Stimulated activated CD8-positive, alpha-beta memory T cell treated with anti-CD3 and anti-CD28 coated beads, Interleukin-12 subunit alpha, Interleukin-12 subunit beta, amount 100 ng/mL, for 1 hour (primary cell): ENCODE measurements at regions not wholly inside any gene's neighbourhood (a gene's known extent, or its start where the extent isn't known, plus 50 kb on each side); places are given as distances from the start of the nearest gene placed in this dataset.

Experiments
- DNase-seq: peaks from one replicate; pipeline ENCODE4 v3.0.0-alpha.2; 2020; ENCODE audit warnings: low read depth

DNA sequence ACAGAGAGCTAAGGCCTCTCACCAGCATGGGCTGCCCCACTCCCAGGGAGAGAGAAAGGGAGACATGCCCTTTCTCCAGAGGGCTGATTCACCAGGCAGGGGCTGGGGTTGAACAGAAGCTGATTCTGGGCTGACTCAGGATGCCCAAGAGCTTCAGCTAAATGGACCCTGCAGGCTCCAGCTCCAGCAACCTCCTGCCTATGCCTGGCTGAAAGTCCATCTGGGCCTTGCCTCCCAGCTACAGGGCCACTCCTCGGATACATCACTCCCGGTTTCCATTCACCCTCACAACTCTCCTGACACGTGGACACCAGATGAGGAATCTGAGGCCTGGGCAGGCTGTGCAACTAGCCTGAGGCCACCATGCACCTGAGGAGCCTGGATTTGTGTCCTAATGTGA, 215.5 kb downstream of the BUD13 start:
- no peak for DNase-seq

GRCh38 chr11:116556483-116556882, 216.3 kb downstream of the BUD13 start:
- DNase-seq = no peak

DNA sequence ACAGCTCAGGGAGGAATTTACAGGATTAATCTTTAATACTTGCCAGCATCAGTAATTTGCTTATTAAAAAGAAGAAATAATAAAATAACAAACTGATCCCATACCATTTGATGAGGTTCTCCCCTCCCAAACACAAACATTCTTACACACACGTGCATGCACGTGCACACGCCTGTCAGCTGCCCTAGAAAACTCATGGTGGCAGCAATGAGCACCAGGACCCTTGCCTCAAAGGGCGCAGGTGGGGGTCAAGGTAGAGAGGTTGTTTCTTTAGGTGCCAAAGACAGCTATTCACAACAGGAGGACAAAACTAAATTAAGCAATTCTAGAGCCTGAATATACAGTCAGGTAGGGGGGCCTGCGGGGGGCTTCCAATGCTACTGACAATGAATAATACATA, 219.3 kb downstream of the BUD13 start:
- DNase-seq = no peak

DNA sequence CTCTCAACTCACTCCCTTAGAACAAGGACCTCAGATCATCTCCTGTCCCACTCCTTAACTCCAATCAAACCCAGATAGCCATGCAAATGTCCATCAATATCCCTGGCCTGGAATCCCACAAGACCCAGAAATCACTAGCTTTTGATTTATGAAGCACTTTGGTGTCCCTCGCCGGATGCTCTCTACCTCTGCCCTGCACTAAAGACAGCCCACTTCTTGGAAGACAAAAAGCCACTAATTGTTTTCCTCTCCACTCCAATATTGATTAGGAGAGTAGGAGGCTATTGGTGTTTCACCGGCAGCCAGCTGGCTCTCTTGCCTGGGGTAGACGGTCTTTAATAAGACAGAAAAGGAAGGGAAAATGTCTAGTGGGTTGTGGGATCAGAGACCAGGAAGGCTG, 221.2 kb downstream of the BUD13 start:
- DNase-seq = no peak

DNA sequence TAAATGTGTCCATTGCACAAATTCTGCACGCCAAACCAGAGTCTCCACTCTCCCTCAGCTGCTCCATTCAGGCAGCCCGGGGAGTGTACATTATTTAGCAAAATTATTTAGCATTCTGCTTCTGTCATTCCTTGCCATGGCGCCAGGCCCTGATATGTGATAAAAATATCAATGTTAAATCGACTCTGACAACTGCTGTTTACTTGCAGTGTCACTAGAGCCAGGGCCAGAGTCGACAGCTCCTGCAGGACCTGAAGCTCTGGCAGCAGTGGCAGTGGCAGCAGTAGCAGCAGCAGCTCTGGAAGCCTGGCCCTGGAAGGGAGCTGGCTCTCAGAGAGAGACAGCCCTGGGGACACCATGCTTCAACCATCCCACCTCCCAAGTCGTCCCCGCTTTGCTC, 224.5 kb downstream of the BUD13 start:
- no peak for DNase-seq

DNA sequence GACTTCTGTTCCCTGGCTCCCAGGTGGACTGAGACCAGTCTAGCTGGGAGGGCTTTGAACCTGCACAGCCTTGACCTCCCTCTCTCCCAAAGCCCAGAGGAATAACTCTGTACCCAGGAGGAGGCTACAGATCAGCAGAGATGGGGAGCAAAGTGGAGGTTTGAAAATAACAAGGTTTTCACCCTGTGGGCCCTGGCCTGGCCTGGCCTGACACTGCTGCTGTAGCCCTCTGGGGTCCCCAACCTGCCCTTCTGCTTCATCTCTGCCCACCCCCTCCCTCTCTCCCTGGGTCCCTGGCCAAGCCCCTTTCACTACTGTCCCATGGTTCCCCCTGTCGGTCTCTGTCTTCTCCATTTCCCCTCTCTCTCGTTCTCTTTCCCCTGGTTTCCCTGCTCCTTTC, 225.2 kb downstream of the BUD13 start:
- no peak for DNase-seq

GRCh38 chr11:116545912-116546311, 226.9 kb downstream of the BUD13 start:
- no peak for DNase-seq

DNA sequence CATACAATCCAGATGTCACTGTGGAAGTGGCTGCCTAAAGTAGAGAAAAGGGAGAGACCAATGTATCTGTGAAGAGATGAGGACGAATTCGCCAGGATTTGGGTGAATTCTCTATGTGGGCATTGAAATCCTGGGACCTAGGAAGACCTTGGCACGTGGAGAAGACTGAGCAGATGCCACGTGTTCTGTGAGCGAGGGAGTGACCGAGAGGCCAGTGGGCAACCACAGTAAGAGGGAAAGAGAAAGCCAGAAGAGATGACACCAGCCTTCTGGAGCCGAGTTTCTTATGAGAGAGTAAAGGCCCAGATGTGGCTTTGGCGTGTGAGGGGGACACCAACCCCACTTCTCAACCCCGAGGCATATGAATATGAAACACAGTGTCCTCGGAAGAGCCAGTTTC, 228.1 kb downstream of the BUD13 start:
- DNase-seq = no peak

GRCh38 chr11:116543911-116544475, 228.8 kb downstream of the BUD13 start:
- no peak for DNase-seq

GRCh38 chr11:116543099-116543498, 229.7 kb downstream of the BUD13 start:
- DNase-seq = no peak

GRCh38 chr11:116542406-116542805, 230.4 kb downstream of the BUD13 start:
- no peak for DNase-seq

GRCh38 chr11:116541460-116541859, 231.3 kb downstream of the BUD13 start:
- DNase-seq = no peak

- no peak for DNase-seq
Measured at GRCh38 chr11:116540645-116541304, 232.0 kb downstream of the BUD13 start.

DNA sequence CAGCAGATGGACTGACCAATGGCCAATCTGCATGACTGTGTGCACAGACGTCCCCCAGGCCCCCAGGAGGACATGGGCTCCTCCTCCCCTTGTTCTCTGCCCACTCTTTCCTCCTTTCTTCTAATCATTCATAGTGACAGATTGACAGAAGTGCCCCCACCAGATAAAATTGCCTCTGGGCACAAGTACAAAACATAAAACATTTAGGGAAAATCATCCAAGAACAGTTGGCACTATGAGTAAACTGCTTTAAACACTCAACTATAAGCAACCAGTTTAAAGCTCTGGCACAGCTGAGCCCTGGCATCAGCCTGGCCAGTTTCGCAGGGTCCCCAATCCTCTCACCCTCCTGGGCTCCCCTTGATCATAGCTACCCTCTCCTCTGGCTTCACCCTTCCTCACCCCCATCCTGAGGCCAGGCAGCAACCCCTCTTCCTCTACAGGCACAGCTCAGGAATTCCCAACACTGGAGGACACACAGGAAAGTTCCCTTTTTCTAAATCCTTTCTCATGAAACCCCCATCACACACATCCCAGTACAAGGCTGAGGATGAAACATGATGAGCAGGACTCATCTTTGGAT, 232.9 kb downstream of the BUD13 start:
- DNase-seq = no peak

GRCh38 chr11:116539211-116539610, 233.6 kb downstream of the BUD13 start:
- DNase-seq = no peak

DNA sequence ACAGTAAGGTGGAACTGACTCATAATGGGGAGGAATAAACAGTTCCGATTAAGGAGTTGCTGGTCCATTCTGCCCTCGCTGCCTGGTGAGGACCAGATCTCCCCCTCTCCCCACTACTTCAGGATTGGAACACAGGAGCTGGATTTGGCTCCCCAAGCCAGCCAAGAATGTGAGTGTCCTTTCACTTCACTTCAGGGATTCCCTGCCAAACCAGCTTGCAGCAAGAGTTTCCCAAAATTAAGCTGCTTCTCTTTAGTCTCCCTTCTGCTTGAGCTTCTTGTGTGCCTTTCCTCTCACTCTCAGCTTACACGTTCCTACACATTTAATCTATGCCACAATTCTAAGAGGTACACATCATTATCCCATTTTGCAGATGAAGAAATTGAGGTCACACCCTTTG, 234.1 kb downstream of the BUD13 start:
- no peak for DNase-seq

DNA sequence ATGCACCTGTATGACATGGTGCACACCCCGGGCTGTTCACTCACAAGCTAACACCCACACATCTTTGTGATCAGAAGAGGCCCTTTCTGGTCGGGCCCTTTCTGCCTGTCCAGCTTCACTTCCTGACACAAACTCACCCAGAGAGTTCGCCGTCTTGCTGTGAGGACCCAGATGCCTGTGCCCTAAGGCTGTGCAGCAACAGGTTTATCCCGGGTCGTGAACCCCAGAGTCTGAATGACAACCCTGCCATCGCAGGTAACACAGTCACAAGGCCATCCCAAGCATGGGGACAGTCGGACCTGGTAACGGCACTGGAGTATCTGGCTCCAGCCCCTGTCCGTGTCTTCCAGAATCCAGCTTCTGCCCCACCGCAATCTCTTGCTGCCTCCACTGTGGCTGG, 235.1 kb downstream of the BUD13 start:
- DNase-seq = no peak

DNA sequence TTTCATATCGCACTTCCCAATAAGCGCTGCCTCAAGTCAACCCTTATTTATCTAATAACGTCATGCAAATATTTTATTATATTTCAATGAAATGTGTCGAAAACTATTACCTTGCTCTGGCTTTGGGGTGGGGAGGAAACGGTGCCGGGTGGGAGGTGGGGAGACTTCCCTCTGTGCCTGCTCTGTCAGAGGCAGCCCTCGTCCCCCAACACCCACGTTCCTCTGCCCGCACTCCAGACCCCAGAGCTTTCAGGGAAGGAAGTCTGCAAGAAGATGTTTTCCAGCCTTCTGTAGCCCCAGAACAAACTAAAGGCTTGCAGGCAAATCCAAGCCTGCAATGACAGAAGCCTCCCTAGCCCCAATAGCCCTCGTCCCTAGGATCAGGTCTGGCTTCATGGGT, 235.7 kb downstream of the BUD13 start:
- DNase-seq = no peak

GRCh38 chr11:116536416-116536815, 236.4 kb downstream of the BUD13 start:
- no peak for DNase-seq

GRCh38 chr11:116535994-116536393, 236.8 kb downstream of the BUD13 start:
- DNase-seq = no peak

GRCh38 chr11:116535120-116535519, 237.7 kb downstream of the BUD13 start:
- DNase-seq = no peak

GRCh38 chr11:116534270-116534975, 238.4 kb downstream of the BUD13 start:
- no peak for DNase-seq

- DNase-seq = no peak
Measured at GRCh38 chr11:116533186-116533825, 239.5 kb downstream of the BUD13 start.
